ELF-1 (cell line): ENCODE measurements at regions not wholly inside any gene's neighbourhood (a gene's known extent, or its start where the extent isn't known, plus 50 kb on each side); places are given as distances from the start of the nearest gene placed in this dataset.
"Not testable (repeated sequence)": the region's sequence is repeated elsewhere in the genome, so short reads cannot be mapped to it uniquely, and the experiment has no call there.

ENCODE experiments used
- DNase-seq: peaks from one replicate; pipeline ENCODE4 v3.0.0-alpha.2; 2016; ENCODE audit warnings: low read depth, low spot score

DNA sequence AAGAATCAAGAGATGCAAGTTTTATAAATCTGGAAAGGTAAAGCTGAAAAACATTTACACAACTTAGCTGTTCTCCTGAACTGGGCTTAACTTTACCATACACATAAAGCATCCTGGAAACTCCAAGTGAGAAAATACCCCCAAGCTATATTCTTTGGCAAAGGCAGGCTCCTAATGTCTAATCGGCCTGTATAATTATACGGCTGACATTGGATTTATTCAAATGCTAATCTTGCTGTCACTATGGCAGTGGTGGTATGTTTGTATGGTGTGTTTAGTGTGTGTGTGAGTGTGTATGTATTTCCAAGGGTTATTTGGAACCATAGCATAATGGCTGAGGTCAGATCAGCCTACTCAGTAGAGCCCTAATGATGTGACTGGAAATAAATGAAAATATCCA, 1031.8 kb upstream of the ZEB2 start:
- peak; percentile 25 for DNase-seq

DNA sequence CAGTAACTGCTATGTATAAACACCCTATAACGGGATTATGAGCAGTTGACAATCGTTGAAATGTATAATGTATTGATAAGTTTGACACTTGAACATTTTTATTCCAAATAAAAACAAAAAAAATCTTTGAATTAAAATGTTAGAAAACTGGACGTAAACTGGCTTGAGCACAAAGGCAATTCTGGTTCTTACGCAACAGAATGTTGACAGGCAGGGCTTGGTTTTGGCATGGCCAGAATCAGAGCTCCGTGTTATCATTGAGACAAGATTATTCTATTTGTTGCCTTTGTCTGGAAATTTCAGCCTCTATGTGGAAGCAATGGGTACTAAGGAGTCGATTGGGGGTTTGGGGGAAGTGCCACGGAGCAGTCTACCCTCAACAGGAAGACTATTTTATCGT, 1028.6 kb upstream of the ZEB2 start:
- no peak for DNase-seq

DNA sequence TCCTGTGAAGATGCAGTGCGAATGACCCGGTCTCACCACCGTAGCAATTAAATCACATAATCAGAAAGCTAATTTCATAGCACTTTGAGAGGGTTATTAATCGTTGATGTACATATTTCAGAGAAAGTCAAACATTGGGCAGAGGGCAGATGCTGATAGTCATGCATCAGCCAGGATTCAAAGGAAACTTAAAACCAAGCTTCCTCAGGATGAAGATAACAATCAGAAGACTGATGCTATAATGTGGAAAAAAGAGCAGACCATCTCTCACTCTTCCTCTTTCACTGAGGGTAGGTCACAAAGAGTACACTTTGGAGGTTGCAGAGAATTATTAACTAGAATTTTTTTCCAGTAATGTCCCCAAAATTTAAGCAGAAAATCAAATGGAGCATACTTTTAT, 1027.7 kb upstream of the ZEB2 start:
- no peak for DNase-seq

DNA sequence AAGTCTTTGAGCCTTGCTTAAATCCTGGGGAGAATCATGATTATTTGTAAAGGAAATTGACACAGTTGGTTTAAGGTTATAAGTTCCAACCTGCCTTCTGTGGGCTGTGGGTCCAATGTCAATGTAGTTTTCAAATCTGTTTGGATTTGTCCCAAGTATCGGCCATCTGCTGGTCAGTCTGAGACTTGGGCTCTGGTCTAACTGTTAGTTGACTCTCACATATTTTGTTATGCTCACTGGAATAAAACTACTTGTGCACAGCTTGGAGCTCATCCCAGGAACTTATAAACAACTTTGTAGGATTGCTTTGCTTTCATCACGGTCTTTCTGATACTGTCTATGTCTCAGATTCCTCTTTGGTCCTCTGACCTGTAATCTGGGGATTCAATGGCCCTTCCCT, 1026.2 kb upstream of the ZEB2 start:
- DNase-seq = no peak

DNA sequence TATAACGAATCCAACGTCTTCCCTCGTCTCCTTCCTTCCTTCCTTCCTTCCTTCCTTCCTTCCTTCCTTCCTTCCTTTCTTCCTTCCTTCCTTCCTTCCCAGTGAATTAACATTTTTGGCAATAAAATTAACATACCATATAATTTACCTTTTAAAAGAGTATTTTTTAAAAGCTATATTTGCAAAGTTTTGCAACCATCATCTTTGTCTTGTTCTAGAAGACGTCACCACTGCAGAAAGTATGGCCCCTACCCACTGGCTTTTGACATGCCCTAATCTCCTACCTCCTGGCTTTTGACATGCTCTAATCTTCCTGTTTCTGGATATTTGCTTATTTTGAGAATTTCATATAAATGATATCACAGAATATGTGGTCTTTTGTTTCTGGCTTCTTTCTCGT, 1023.9 kb upstream of the ZEB2 start:
- no peak for DNase-seq

DNA sequence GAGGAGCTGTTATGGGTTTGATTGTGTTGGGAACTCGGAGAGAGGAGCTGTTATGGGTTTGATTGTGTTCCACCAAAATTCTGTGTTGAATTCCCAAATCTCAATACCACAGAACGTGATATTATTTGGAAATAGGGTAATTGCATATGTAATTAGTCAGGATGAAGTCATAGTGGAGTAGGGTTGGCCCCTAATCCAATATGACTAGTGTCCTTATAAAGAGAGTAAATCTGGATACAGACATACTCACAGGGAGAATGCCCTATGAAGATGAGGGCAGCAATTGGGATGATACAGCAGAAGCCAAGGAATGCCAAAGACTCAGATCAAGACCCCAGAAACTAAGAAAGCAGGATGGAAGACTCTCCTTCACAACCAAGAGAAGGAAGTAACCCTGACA, 1023.2 kb upstream of the ZEB2 start:
- no peak for DNase-seq

DNA sequence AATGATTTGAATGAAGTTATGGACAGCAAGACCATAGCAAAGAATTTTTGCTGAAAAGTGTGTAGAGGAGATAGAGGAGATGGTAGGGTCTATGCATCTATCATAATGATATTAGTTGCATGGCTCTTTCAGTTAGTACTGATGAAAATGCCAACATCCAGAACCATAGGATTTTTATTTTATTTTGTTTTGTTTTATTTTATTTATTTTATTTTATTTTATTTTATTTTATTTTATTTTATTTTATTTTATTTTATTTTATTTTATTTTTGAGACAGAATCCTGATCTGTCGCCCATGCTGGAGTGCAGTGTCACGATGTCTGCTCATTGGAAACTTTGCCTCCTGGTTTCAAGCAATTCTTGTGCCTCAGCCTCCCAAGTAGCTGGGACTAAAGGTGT, 1021.1 kb upstream of the ZEB2 start:
- DNase-seq = no peak

DNA sequence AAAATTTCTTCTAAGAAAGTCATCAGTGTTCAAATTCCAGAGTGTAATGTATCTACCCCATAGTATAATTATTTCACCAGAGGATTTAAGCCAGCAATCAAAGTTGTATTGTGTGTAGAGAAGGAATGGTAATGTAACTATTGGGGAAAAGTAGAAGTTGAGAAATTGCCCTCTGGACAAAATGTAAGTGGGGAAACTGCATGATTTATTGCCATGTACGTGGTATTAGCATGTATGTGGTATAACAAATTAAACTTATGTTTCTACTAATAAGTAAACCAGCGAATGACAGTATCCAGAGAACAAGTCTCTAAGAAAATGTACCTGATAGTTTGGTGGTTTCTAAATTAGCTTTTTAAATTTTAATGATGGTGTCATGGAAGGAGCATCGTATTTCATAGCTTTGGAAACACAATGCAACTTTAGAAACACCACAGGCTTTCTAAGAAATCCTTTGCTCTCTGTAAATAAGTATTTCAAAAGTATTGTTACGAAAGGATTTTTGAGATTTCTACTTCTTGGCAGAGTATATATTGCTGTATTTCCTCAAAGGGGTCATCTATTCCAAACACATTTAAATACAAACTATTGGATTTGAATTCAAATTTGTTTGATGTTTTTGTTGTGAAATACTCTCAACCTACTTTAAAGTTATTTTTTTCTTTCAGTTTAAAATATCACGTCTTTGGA, 1018.9 kb upstream of the ZEB2 start:
- DNase-seq = no peak

DNA sequence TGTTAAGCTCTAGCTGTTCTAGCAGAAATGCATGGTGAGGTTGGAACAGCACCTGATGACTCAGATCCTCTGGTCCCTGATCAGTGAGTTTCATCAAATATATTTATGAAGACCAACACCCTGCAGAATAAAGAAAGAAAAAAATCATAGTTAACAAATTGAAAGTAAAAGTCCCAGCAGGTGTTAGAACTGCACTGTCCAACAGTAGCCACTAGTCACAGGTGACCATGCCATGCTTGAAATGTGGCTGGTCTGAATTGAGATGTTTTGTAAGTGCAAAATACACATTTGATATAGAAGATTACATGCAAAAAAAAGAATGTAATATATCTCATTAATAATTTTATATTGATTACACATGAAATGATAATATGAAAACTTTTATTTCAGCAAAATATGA, 1010.7 kb upstream of the ZEB2 start:
- DNase-seq = no peak

DNA sequence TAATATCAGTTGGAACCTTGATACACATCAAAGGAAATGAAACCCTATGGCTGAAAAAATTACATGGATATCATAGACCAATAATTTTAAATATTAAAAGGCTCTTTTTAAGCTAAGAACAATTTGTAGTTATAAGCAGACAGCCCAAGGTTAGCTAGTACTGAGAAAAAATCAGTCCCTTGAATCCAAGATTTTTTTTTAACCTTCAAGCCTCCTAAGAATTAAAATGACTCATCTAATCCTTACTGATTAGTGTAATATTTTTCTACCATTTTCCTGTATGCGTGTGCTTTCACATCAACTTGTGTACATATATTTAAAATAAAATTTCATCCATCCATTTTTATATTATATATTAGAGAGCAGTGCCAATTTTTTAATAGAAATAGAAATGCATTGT, 1004.9 kb upstream of the ZEB2 start:
- DNase-seq = no peak

DNA sequence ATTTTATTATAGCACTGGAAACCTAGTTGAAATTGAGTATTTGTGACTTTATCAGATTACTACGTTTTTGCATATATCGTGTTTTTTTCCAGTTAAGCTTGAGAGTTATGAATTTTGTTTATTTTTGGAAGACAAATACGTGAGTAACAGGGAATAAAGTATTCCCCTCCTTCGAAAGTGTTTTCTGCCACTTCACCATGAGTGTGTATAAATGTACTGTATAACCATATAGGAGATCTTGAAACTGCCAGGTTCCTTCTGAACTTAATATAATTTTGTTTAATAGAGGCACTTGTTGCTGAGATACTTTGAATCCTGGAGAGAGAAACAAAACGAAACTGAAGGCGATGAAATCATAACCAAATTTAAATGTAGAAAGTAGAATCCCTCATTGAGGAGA, 1004.4 kb upstream of the ZEB2 start:
- no peak for DNase-seq

DNA sequence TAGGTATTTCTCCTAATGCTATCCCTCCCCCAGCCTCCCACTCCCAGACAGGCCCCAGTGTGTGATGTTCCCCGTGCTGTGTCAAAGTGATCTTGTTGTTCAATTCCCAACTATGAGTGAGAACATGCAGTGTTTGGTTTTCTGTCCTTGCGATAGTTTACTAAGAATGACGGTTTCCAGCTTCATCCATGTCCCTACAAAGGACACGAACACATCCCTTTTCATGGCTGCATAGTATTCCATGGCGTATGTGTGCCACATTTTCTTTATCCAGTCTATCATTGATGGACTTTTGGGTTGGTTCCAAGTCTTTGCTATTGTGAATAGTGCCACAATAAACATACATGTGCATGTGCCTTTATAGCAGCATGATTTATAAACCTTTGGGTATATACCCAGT, 999.3 kb upstream of the ZEB2 start:
- not testable (repeated sequence) for DNase-seq

DNA sequence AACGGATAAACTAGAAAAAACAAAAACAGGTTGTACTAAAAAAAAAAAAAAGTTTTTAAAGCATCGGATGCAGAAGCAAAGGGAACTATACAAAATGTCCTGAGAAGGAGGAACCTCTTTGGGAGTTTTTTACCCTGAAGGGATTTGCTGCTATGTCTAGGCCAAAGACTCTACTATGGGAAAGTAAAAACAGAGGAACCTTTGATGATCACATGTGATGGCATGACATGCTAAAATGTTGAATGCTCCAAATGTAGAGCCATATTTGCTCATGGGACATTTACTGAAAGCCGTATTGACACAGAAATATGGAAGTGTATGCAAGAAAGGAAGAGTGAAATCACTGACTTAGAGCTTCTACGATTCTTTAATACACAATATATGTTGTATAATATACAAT, 992.0 kb upstream of the ZEB2 start:
- no peak for DNase-seq

DNA sequence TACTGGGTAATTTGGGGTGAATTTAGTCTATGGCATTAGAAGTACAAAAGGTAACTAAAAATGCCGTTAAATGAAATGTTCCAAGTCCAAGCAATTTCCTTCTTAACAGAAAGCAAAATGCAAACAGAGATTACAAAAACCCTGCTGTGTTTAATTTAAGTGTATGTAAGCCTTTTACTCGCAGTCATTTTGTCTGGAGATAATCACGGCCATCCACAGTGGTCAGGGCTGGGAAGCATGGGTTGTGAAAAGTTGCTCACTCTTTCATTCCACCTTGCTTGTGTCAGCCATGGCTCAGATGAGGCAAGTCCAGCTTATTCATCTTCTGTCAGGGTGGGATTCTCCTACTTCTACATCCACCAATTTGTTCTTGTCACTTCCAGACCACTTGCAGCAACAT, 983.6 kb upstream of the ZEB2 start:
- no peak for DNase-seq

DNA sequence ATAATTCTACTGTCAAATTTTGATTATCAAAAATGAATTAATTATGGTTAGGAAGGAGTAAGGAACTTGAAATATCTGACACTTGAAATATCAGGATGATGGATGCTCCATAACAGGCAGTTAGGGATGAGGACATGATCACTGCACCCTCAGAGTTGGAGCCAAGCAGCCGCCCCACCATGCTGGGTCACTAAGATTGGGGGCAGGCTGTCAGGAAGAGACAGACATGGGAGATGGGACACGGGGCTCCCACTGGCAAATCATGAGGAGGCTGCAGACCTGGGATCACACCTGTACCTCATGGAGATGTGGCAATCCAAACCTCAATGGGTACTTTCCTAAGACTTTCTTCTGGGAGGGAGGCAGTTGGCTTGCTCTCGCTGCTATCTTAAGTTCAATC, 982.0 kb upstream of the ZEB2 start:
- DNase-seq = no peak

DNA sequence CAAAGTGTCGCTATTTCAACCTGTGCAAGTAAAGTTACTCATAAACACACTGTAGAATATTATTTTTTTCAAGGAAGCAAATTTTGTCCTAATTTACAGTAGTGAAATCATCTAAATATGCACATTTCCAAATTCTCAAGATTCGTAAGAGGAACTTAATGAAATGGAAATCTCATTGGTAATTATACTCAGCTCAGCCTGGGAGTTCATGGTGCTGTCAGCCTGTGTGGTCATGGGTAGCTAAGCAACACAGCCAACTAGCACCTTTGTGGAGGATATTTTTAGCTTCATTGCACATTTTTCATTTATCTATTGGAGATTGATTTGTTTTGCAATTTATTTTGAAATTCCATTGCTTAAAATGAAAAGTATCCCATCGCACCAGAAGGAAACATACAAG, 975.7 kb upstream of the ZEB2 start:
- no peak for DNase-seq

DNA sequence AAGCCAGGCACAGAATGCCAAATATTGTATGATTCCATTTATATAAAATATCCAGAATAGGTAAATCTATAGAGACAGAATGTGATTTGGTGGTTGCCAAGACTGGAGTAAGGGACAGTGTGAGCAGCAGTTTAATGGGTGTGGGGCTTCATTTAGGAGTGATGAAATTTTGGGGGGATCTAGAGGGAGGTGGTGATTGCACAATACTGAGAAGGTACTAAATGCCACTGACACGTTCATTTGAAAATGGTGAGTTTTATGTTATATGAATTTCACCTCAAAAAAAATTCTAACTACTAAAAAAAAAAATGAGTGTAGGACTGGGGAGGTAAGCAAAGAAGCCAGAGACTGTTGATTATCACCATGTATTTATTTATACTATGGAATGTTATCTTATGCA, 974.5 kb upstream of the ZEB2 start:
- DNase-seq = no peak

DNA sequence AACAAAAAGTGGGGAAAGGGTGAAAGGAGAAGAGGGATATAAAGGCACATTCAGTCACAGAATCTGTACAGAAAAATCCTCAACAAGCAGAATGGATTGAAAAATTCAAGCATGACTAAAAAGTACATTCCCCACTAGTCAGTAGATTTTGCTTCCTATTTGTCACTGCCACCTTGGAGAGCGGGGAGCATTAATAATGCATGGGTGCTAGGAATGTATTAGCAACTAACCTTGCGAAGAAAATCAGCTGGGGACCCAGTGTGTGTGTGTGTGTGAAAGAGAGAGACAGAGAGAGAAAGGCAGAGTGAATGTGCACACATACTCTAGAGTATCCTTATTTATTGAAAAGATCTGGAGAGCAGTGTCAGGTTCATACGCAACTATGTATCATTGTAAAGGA, 968.7 kb upstream of the ZEB2 start:
- DNase-seq = no peak

DNA sequence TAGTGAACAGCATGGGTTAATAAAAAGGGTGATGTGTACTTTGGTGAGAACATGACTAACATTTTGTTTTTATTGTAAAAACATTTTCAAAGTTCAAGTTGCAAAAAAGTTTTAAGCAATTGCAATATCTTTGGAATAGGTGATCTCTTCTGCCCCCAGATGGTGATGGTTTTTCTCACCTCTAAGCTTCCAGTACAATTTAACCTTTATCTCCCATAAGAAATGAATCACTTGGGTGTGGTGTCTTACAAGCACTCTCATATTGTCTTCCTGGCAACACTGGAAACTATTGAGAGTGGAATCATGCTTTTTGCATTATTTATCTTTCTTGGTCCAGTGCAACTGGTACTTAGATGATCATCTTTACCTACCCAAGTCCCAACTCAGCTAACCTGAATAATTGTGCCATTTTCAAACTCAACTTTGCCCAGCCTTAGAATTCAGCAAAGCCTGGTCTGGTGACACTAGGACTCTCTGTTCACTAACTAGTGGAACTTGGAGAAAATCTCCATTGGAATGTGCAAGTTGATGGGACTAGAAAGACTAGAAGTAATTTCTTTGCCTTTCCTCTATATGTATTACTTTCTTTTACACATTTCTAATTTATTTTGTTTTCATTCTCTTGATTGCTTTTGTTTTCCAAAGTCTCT, 964.7 kb upstream of the ZEB2 start:
- no peak for DNase-seq

DNA sequence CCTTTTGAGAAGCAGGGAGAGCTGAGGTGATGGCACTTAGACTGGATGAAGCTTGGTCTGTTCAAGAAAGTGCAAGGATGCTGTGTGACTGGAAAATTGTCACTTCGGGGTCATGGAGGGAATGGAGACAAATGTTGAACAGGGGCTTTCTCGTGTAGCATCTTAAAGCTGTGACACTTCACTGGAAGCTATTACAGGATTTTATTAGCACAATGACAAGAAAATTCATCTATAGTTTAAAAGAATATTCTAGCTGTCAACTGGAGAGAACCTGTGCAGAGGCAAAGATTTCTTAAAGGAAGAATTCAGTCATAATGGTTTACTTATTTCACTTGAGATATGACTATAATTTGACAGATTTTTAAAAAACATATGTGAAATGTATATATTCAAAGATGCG, 963.9 kb upstream of the ZEB2 start:
- no peak for DNase-seq

DNA sequence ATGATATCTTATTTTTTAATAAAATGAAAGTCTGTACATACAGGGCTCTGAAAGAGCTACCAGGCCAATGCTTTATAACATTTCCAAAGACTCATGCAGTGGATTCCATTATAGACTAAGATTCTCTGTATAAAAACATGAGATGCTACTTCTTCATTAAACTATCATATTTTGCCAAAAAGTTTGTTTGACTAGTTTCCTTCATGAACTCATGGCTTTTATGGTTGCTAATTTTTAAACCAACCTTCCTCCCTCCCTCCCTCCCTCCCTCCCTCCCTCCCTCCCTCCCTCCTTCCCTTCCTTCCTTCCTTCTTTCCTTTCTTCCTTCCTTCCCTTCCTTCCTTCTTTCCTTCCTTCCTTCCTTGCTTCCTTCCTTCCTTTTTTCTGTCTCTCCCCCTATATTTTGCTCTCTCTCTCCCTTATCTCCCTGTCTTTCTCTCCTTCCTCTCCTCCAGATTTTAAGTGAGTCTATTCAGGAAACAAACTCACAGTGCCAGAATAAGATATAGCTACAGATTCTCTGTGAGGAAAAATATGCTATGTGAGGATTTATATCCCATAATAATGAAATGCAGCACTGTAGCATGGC, 961.5 kb upstream of the ZEB2 start:
- DNase-seq = no peak

DNA sequence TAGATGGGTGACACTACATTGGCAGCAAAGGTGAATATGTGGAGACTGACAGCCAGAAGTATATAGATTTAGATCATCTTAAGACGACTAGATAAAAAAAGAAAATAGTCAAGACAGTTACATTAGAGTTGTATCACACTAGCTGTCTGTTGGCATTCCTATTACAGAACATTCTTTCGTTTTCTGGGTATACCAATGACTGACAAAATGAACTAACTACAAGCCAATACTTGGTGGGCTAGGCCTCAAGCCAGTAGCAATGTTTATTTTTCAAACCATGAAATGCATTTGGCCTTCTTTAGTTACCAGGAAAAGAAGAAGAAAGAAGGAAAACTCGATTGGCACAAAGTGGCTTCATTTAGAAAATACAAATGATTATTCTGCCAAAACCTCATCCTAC, 944.9 kb upstream of the ZEB2 start:
- no peak for DNase-seq

DNA sequence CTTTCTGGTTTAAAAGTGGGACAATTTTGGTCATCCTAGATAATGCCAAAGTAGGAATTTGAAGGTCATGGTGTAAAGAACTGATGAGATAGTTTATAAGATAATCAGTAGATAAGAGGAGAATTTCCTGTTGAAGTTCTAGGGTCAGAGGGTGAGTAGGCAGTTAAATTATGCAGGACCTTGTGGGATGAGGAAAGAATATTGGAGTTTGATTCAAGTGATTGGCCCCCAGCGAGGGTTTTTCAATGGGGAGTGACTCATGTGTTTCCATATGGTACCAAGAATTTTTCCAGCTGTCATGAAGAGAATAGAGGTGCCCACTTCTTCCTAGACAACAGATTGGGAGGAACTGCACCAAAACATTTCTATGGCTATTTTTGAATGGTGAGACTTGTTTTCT, 940.2 kb upstream of the ZEB2 start:
- no peak for DNase-seq
